ENCODE measurements at regions not wholly inside any gene's neighbourhood (a gene's known extent, or its start where the extent isn't known, plus 50 kb on each side); places are given as distances from the start of the nearest gene placed in this dataset.

- no peaks in the 10 kb centered on the region for H3K27me3 ChIP-seq (ENCODE audit: low read length)
- H3K79me2 ChIP-seq (ENCODE audit: insufficient read depth, low read length), result no peaks in the 10 kb centered on the region
- no peaks in the 10 kb centered on the region for H3F3A ChIP-seq (ENCODE audit: insufficient read depth)
- H3K9me2 ChIP-seq (replicated peaks; ENCODE audit: insufficient read depth, low read length), result no peaks in the 10 kb centered on the region
- H3K4me3 ChIP-seq (ENCODE audit: insufficient read depth, low read length, poor library complexity, severe bottlenecking), result no peak overlapping the region
- no peak overlapping the region for H3K9ac ChIP-seq (ENCODE audit: low read length)
- no peak overlapping the region for H3K27ac ChIP-seq (ENCODE audit: low read depth, low read length)
- H2AFZ ChIP-seq (ENCODE audit: low read depth, low read length, severe bottlenecking), result no peak overlapping the region
- no peaks in the 10 kb centered on the region for H4K20me1 ChIP-seq (ENCODE audit: low read depth, low read length)
- no peak for TF ChIP-seq EZH2phosphoT487 (conservative IDR thresholded peaks at IDR 0.05; ENCODE audit: low read length)
- TF ChIP-seq, protein P1, sequence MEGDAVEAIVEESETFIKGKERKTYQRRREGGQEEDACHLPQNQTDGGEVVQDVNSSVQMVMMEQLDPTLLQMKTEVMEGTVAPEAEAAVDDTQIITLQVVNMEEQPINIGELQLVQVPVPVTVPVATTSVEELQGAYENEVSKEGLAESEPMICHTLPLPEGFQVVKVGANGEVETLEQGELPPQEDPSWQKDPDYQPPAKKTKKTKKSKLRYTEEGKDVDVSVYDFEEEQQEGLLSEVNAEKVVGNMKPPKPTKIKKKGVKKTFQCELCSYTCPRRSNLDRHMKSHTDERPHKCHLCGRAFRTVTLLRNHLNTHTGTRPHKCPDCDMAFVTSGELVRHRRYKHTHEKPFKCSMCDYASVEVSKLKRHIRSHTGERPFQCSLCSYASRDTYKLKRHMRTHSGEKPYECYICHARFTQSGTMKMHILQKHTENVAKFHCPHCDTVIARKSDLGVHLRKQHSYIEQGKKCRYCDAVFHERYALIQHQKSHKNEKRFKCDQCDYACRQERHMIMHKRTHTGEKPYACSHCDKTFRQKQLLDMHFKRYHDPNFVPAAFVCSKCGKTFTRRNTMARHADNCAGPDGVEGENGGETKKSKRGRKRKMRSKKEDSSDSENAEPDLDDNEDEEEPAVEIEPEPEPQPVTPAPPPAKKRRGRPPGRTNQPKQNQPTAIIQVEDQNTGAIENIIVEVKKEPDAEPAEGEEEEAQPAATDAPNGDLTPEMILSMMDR (IDR thresholded peaks at IDR 0.05; ENCODE audit: insufficient read depth, low read length, poor library complexity, severe bottlenecking), result no peak
- H3K36me3 ChIP-seq (ENCODE audit: low read length), result no peaks in the 10 kb centered on the region
- no peaks in the 10 kb centered on the region for H3K9me3 ChIP-seq (ENCODE audit: insufficient read depth, low read length)
- H3K4me2 ChIP-seq (ENCODE audit: low read depth, low read length, poor library complexity, severe bottlenecking), result no peak overlapping the region
These were observed 222.1 kb upstream of the UFL1 start for GRCh38 chr6:96299525-96299924.

DNA sequence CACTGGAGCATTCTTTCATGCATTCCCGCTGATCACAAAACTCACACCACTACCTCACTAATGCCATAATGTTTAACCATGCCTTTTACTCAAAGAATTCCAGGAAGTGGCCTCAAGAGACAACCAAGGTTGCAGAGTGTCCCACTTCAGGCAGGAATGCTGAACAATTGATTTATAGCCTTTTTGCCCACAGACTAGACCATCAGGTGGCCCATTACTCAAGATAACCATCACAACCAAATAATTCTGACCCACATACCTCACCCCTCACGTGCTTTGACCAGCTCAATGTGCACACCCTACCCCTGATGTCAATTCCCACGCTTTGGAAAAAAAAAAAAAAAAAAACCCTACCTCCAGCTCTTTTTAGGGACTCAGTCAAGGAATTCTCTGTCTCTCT, 220.6 kb upstream of the UFL1 start:
- TF ChIP-seq, protein P1 (IDR thresholded peaks at IDR 0.05; ENCODE audit: insufficient read depth, low read length, poor library complexity, severe bottlenecking), result no peak
- TF ChIP-seq EZH2phosphoT487 (conservative IDR thresholded peaks at IDR 0.05; ENCODE audit: low read length), result no peak
- no peaks in the 10 kb centered on the region for H3K36me3 ChIP-seq (ENCODE audit: low read length)
- no peak overlapping the region for H3K27ac ChIP-seq (ENCODE audit: low read depth, low read length)

GRCh38 chr6:96301781-96302180, 219.8 kb upstream of the UFL1 start:
- Histone ChIP-seq H3F3A (ENCODE audit: insufficient read depth) (no peaks in the 10 kb centered on the region), H2AFZ (ENCODE audit: low read depth, low read length, severe bottlenecking) (no peak overlapping the region), H3K4me3 (ENCODE audit: insufficient read depth, low read length, poor library complexity, severe bottlenecking) (no peak overlapping the region), H3K36me3 (ENCODE audit: low read length) (no peaks in the 10 kb centered on the region), H3K27me3 (ENCODE audit: low read length) (no peaks in the 10 kb centered on the region), H3K27ac (ENCODE audit: low read depth, low read length) (no peak overlapping the region), H3K9me3 (ENCODE audit: insufficient read depth, low read length) (no peaks in the 10 kb centered on the region), H3K4me2 (ENCODE audit: low read depth, low read length, poor library complexity, severe bottlenecking) (no peak overlapping the region), H3K9ac (ENCODE audit: low read length) (no peak overlapping the region), H3K9me2 (replicated peaks; ENCODE audit: insufficient read depth, low read length) (no peaks in the 10 kb centered on the region), H4K20me1 (ENCODE audit: low read depth, low read length) (no peaks in the 10 kb centered on the region), H3K79me2 (ENCODE audit: insufficient read depth, low read length) (no peaks in the 10 kb centered on the region)
- TF ChIP-seq, protein P1 (IDR thresholded peaks at IDR 0.05; ENCODE audit: insufficient read depth, low read length, poor library complexity, severe bottlenecking), result no peak
- no peak for TF ChIP-seq EZH2phosphoT487 (conservative IDR thresholded peaks at IDR 0.05; ENCODE audit: low read length)

More for the DNA sequence above, 220.6 kb upstream of the UFL1 start:
- Histone ChIP-seq H3K9me3 (ENCODE audit: insufficient read depth, low read length) (no peaks in the 10 kb centered on the region), H3K79me2 (ENCODE audit: insufficient read depth, low read length) (no peaks in the 10 kb centered on the region), H3K4me2 (ENCODE audit: low read depth, low read length, poor library complexity, severe bottlenecking) (no peak overlapping the region), H3K9ac (ENCODE audit: low read length) (no peak overlapping the region), H4K20me1 (ENCODE audit: low read depth, low read length) (no peaks in the 10 kb centered on the region), H3K9me2 (replicated peaks; ENCODE audit: insufficient read depth, low read length) (no peaks in the 10 kb centered on the region), H2AFZ (ENCODE audit: low read depth, low read length, severe bottlenecking) (no peak overlapping the region), H3K27me3 (ENCODE audit: low read length) (no peaks in the 10 kb centered on the region), H3K4me3 (ENCODE audit: insufficient read depth, low read length, poor library complexity, severe bottlenecking) (no peak overlapping the region), H3F3A (ENCODE audit: insufficient read depth) (no peaks in the 10 kb centered on the region)
